ENCODE measurements at regions not wholly inside any gene's neighbourhood (a gene's known extent, or its start where the extent isn't known, plus 50 kb on each side); places are given as distances from the start of the nearest gene placed in this dataset.

DNA sequence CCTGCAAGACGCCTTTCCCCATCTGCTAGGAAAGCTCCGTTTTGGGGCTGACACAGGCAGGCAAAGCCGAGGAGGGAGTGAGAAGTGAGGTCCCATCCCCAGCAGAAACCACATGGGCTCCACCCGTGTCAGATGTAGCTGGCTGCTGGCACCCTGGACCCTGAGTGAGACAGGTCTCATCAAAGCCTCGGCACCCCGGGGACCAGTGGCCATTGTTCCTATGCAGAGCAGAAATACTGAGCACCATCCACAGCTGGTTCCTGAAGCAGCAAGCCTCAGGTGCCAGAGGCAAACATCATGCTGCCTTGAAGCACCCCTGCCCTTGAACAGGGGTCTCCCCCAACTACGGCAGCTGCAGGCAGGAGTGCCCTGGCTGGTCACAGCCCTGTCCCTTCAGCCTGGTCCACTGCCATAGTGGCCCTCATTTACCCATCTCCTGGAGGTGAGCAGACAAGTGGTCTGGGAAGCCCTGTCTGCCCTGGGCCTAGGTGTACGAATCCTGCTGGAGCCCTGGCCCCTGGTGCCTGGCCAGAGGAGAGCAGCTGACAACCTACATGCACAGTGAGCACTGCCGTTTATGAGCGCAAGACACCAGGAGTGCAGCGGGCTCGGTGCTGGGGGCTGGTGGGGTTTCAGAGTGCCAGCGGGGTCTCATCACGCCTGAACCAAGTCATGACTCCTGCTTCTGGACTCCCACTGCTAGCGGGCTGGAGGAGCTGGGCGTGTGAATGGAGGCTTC is 289.8 kb upstream of the RTL1 start:
- TF ChIP-seq, protein P1, sequence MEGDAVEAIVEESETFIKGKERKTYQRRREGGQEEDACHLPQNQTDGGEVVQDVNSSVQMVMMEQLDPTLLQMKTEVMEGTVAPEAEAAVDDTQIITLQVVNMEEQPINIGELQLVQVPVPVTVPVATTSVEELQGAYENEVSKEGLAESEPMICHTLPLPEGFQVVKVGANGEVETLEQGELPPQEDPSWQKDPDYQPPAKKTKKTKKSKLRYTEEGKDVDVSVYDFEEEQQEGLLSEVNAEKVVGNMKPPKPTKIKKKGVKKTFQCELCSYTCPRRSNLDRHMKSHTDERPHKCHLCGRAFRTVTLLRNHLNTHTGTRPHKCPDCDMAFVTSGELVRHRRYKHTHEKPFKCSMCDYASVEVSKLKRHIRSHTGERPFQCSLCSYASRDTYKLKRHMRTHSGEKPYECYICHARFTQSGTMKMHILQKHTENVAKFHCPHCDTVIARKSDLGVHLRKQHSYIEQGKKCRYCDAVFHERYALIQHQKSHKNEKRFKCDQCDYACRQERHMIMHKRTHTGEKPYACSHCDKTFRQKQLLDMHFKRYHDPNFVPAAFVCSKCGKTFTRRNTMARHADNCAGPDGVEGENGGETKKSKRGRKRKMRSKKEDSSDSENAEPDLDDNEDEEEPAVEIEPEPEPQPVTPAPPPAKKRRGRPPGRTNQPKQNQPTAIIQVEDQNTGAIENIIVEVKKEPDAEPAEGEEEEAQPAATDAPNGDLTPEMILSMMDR (conservative IDR thresholded peaks at IDR 0.05; ENCODE audit: low read depth, low read length): no peak
- TF ChIP-seq EZH2 (IDR thresholded peaks at IDR 0.05; ENCODE audit: borderline replicate concordance, low read depth, low read length, poor library complexity, severe bottlenecking): no peak

Measured in A673 (cell line).